IPS DF 4.7 (cell line): ENCODE measurements at regions not wholly inside any gene's neighbourhood (a gene's known extent, or its start where the extent isn't known, plus 50 kb on each side); places are given as distances from the start of the nearest gene placed in this dataset.

Experiments used
- DNase-seq: peaks from one replicate; pipeline ENCODE4 v3.0.0-alpha.2; 2013; ENCODE audit warnings: low spot score; ENCODE audit errors: extremely low read depth

DNA sequence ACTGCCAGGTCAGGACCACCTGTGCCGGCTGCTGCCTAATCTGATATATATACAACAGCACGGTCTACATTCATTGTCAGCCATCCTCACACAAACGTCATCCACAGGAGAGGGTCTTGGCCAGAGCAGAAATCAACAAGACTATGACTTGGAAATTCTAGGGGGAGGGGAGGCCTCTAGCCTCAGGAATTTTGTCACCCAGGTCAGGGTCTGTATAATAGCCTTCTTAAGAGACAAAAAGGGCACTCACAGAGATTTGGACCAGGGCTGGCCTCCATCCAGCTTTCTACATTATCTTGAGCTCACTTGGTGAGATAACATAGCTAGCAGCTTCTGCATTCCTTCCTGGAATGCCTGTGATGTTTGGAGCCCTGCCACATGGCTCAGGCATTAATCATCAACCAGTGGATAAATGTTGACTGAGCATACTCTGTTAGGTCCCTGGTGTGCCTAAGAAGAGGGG lies 50.4 kb upstream of the CTIF start:
- no peak for DNase-seq

DNA sequence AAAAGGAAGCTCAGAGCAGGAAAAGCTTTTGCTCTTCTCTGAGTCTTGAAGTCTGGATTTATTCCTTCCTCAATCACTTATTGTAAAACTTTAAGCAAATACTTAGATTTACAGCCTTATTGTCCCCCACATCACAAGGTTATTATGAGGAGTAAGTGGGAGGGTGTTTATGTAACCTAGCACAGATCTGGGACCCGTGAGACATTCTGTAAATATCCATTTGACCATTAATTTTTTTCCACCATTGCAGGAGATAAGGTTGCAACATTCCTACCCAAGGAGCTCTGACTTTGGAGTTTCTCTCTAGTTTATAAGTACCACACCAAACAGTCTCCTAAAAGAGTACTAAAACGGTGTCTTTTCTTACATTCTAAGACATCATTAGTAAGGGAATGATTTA lies 52.1 kb upstream of the CTIF start:
- DNase-seq = no peak

GRCh38 chr18:48485828-48486405 lies 52.9 kb upstream of the CTIF start:
- no peak for DNase-seq

DNA sequence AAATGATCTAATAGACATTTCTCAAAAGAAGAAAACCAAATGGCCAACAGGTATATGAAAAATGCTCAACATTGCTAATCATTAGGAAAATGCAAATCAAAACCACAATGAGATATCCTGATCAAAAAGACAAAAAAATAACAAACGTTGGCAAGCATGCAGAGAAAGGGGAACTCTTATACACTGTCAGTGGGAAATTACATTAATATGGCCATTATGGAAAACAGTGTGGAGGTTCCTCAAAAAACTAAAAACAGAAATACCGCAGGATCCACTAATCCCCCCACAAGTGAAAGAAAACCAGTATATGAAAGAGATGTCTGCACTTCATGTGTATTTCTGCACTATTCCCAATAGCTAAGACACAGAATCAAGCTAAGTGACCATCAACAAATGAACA lies 57.7 kb upstream of the CTIF start:
- DNase-seq = no peak

DNA sequence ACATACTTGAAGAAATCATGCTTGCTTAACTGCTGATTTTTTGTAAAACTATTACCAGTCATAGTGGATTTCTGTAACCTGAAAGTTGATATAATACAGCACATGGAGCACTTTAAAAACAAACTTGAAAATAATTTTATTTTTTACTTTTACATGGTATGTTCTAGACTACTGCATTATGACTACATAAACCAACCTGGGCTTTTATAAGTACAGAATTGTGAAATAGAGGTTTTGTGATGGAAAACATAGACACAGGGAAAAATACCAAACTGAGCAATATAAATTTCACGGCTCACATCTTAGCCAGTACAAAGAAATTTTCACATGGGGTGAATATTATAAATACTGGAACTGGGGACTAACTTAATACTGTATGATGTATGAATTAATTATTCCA lies 59.3 kb upstream of the CTIF start:
- no peak for DNase-seq

GRCh38 chr18:48477348-48477747 lies 61.5 kb upstream of the CTIF start:
- DNase-seq = no peak

DNA sequence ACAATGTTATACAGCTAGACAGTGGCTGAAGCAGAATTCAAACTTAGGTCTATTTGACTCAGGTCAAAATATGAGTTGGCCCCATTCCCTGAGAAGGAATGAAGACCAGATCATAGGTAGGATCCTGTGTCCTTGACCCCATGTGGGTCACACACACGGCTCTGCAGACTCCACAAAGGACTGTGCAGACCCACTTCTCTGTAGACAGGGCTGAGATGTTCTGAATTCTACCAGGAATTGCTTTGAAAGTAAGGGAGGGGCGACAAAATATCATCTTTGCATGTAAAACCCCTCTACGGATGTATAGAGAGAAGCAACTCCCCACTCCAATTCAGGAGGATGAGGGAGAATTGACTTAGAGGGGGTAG lies 62.3 kb upstream of the CTIF start:
- no peak for DNase-seq

DNA sequence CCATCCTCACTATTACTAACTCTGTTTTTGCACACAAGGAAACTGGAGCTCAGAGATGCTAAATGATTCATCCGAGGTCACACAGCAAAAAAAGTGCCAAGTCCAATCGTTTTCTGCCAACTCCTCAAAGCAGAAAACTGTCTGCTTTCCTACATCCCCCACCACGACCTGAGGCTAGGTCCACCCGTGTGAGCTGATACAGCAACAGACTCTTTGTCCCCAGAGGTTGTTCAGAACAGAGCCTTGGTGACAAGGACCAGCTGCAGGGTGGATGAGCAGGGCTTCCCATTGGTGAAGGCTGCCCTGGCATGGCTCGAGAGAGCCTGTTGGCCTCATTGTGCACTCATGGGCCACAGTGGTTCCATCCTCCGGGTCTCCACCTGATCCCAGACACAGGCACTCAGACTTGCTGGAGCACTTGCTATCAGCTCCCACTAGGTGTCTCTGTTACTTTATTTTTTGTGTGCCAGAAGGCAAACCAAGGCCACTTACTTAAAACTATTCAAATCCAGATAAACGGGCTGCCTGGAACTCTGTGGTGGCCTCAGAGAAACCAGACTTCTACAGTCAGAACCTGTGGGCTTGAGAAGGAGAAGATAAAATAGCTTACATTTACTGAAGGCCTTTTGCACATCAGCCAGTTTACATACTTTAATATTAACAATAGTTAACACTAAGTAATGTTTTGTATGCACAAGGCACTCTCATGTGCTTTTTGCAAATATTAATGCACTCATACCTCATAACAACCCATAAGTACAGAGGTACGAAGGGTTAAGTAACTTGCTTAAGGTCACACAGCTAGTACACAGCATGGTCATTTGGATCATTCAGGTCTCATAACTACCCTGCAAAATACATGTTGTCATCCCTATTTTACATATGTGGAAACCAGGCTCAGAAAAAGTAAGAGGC lies 62.9 kb upstream of the CTIF start:
- DNase-seq = peak; percentile 49

DNA sequence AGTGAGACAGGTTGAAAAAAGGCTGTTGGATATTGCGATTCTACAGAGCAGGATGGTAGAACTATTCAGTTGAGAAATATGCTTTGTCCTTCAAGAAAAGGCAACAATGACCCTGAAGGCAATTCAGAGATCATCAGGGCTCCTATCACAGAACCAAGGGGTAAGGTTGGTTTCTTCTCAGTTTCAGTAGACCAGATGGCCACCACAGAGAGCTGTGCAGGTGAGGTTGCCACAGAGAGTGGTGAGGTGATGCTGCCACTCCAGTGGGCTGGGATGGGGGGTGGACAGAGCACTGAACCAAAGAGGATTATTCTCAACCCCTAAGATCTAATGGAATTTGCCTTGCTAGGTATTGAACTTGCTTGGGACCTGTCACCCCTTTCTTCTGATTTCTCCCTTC lies 64.6 kb upstream of the ZBTB7C start:
- no peak for DNase-seq

DNA sequence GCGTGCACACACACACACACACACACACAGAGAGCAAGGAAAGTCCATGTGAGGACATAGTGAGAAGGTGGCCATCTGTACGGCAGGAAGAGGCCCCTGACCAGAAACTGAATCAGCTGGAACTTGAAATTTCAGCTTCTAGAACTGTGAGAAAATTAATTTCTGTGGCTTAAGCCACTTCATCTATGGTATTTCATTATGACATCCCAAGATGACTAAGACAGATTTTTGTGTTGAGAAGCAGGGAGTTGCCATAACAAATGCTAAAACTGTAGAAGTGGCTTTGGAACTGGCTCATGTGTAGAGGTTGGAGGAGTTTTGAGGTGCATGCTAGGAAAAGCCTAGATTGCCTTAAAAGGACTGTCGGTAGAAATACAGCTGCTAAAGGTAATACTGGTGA lies 63.4 kb upstream of the ZBTB7C start:
- no peak for DNase-seq

DNA sequence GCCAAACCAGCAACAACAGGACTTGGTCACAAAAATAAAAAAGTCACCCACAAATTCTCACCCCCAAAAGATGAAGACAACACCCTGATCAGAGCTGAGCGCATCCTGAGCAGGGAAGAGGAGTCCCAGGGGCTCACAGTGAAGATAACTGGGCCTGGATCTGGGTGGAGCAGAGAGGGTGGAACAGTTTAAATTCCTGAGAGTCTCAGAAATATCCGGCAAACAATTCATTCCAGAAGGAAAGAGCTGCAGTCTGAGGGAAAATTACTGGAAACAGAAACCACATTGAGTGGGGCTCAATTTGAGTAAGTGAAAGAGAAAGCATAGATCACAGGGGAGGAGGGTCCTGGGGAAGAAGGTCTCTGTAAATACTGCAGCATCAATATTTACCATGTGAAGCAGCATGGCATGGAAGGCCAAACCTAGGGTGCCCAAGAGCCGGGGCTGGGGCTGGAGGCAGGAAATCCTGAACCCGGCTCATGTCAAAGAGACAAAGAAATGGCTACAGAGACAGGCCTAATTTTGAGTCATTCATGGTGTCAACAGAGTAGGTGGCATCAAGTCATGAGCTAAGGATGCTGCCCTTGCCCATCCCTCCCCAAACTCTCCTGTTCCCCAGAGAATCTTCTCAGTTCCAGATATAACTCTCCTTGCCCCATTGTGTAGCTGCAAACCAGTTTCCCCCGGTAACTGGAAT lies 61.4 kb upstream of the ZBTB7C start:
- no peak for DNase-seq

- DNase-seq = no peak
Measured at GRCh38 chr18:48468151-48468550, 59.0 kb upstream of the ZBTB7C start.

GRCh38 chr18:48467231-48467630 lies 58.0 kb upstream of the ZBTB7C start:
- no peak for DNase-seq

DNA sequence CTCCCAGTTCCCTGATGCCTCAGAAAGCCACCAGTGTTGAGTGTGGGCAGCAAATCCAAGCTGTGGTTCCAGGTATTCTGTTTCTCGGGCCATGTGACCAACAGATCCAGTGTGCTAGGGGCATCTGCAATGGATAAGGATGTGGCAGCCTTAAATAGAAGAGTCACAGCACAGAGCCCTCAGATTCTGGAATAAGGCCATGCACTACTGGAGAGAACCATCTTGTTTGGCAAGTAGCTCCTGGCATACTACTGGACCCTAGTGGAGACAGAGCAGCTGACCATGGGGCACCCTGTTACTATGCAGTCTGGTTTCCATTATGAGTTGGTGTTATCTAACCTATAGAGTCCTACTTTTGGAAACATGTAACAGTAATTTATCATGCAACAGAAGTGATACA lies 53.3 kb upstream of the ZBTB7C start:
- DNase-seq = no peak

DNA sequence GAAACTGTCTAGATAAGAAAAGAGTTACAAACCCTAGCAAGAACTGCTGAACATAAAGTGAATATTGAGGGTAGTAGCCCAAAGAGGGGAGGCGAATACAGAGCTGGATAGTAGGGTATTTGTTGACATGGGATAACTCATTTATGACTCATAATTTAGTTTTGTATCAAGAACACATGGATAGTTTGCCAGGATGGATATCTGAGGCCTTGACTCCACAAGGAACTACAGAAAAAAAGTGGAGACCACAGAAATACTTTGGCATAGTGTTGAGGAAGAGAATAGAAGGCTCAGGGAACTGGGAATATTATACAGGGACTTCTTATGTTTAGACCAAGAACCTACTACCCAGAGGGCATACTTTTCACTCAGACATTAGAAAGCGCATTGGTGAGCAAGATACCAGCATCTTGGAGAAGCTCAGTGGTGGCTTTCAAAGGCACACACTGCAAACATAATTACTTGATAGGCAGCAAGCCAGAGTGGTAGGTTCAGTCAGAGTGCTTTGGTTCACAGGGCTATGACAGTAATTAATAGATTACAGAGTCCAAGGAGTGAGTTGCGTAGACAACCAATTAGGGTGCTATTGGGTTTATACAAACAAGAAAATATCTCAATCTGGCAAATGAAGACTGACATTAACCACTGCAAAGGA lies 51.9 kb upstream of the ZBTB7C start:
- no peak for DNase-seq

- DNase-seq = no peak
Measured at GRCh38 chr18:48459465-48459864, 50.3 kb upstream of the ZBTB7C start.

DNA sequence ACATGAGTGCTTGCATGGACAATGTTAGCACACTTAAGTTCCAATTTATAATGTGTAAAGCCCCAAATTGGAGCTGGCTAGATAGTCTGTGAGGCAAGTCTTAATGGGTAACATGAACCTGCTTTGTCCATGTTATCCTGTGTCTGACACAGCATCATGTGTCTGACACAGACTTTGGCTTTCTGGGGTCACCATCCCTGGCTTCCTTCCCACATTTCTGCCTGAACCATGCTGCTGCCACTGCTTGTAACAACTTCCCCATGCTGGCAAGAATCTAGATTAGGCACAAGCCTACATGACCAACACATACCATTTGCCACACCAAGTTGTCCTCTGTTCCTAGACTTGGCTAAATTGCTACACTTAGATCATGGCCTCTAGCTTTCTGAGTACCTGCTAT lies 49.8 kb upstream of the ZBTB7C start:
- DNase-seq = no peak
